Ovary (tissue), 7 donors: ENCODE measurements at regions not wholly inside any gene's neighbourhood (a gene's known extent, or its start where the extent isn't known, plus 50 kb on each side); places are given as distances from the start of the nearest gene placed in this dataset.

Source experiments
- DNase-seq, 5 donors: peaks; one replicate each; pipeline ENCODE4 v3.0.0-alpha.2; 2019 to 2020
- H3K27ac ChIP-seq, 2 donors: fragments of 200-600 bp; one replicate each; pipeline versions ENCODE4 v1.5.1 to v1.8.0; 2019 to 2022
- H3K27me3 ChIP-seq: fragments of 200-600 bp; one replicate; pipeline ENCODE4 v1.8.0; 2022
- H3K36me3 ChIP-seq: fragments of 200-600 bp; sonication (generic); one replicate; pipeline ENCODE4 v1.5.1; 2019
- H3K4me1 ChIP-seq: one replicate; pipeline ENCODE4 v1.8.1; 2013; ENCODE audit warnings: mild to moderate bottlenecking, moderate library complexity; ENCODE audit not compliant: insufficient read depth
- H3K4me3 ChIP-seq: fragments of 200-600 bp; sonication (generic); one replicate; pipeline ENCODE4 v1.5.1; 2017
- H3K9me3 ChIP-seq, 2 donors: fragments of 200-600 bp in 1 of 2; sonication (generic) in 1 of 2; one replicate each; pipeline versions ENCODE4 v1.5.1 to v1.8.1; 2013 to 2019; ENCODE audit warnings: mild to moderate bottlenecking in 1 of 2, moderate library complexity in 1 of 2
- CTCF ChIP-seq, 3 donors: fragments of 450-650 bp in 2 of 3; fragments of 200-600 bp in 1 of 3; IDR thresholded peaks; one replicate each; pipeline versions ENCODE4 v1.5.1 to v1.8.0; 2016 to 2022; ENCODE audit warnings: antibody characterized with exemption in 3 of 3, mild to moderate bottlenecking in 1 of 3
- EP300 ChIP-seq: sonication (generic); formaldehyde crosslinking; IDR thresholded peaks from one replicate; pipeline ENCODE4 v1.6.1; 2017; ENCODE audit warnings: antibody characterized with exemption
- POLR2A ChIP-seq: fragments of 450-650 bp; IDR thresholded peaks from one replicate; pipeline ENCODE4 v1.6.1; 2017; ENCODE audit warnings: antibody characterized with exemption, mild to moderate bottlenecking, moderate library complexity
- WGBS, 3 donors: extraction: QIAGEN DNeasy Blood & Tissue Kit in 1 of 3; methylation state at CpG; one replicate each; pipeline versions ENCODE4 v1.1.5 to v1.1.7; 2013 to 2017; 5-methylcytosine and 5-hydroxymethylcytosine counted together
- intact Hi-C, 4 donors: fragments of 100-400 bp; cut with DNase I; formaldehyde crosslinking; loops; one replicate each; pipeline versions ENCODE4 v1.11.0 to v1.15.1; 2022 to 2023
- donor health status: DM: no; HTN: no; CAD: no; lungs with moderate emphysema.
- donor health status: DM: no; HTN: no; CAD: no.
- donor health status: Bipolar disorder and iron deficiency.
- donor health status: DM: no; HTN: no; CAD: no.
- donor health status: DM: yes; HTN: yes; CAD: no.

GRCh38 chr4:156557920-156558319, 413.7 kb downstream of the PDGFC start:
- 90 to 100% (median 99%) methylated on average over 3 of the region's 3 CpGs for WGBS, 3 donors
- DNase-seq: no peak
- H3K4me3 ChIP-seq: no peak overlapping the region
- H3K9me3 ChIP-seq: no peaks in the 10 kb centered on the region
- H3K36me3 ChIP-seq: no peaks in the 10 kb centered on the region
- intact Hi-C loops: no loop called here
- no peaks in the 10 kb centered on the region for H3K27me3 ChIP-seq
- no peaks in the 10 kb centered on the region for H3K4me1 ChIP-seq
- no peak for TF ChIP-seq CTCF (IDR thresholded peaks at IDR 0.05)
- no peak for TF ChIP-seq POLR2A
- TF ChIP-seq EP300: no peak
- H3K27ac ChIP-seq: no peak overlapping the region

GRCh38 chr4:156556336-156556735, 415.3 kb downstream of the PDGFC start:
- no peaks in the 10 kb centered on the region for H3K36me3 ChIP-seq
- no peak overlapping the region for H3K27ac ChIP-seq
- WGBS, 3 donors: 89 to 95% (median 91%) methylated on average over 1 of the region's 1 CpG
- H3K27me3 ChIP-seq: no peaks in the 10 kb centered on the region
- no peaks in the 10 kb centered on the region for H3K4me1 ChIP-seq
- no peak overlapping the region for H3K4me3 ChIP-seq
- intact Hi-C loops: no loop called here
- TF ChIP-seq CTCF (IDR thresholded peaks at IDR 0.05) (no peak), EP300 (no peak), POLR2A (no peak)
- no peaks in the 10 kb centered on the region for H3K9me3 ChIP-seq
- no peak for DNase-seq

- TF ChIP-seq POLR2A (no peak), EP300 (no peak), CTCF (IDR thresholded peaks at IDR 0.05) (no peak)
- intact Hi-C loops: no loop called here
- H3K4me1 ChIP-seq: no peaks in the 10 kb centered on the region
- no peak overlapping the region for H3K4me3 ChIP-seq
- DNase-seq: no peak
- H3K27me3 ChIP-seq: no peaks in the 10 kb centered on the region
- H3K27ac ChIP-seq: no peak overlapping the region
- no peaks in the 10 kb centered on the region for H3K36me3 ChIP-seq
- H3K9me3 ChIP-seq: no peaks in the 10 kb centered on the region
- WGBS, 3 donors: 88 to 92% (median 90%) methylated on average over 1 of the region's 1 CpG
Observed at GRCh38 chr4:156553659-156554058, 417.9 kb downstream of the PDGFC start.

GRCh38 chr4:156547891-156548290, 423.7 kb downstream of the PDGFC start:
- DNase-seq: no peak
- TF ChIP-seq POLR2A: no peak
- TF ChIP-seq CTCF (IDR thresholded peaks at IDR 0.05): no peak
- TF ChIP-seq EP300: no peak
- H3K27ac ChIP-seq: no peak overlapping the region
- intact Hi-C loops: no loop called here
- H3K27me3 ChIP-seq: no peaks in the 10 kb centered on the region
- no peaks in the 10 kb centered on the region for H3K9me3 ChIP-seq
- no peak overlapping the region for H3K4me3 ChIP-seq
- WGBS, 3 donors: 70 to 87% (median 78%) methylated on average over 2 of the region's 2 CpGs
- H3K36me3 ChIP-seq: no peaks in the 10 kb centered on the region
- H3K4me1 ChIP-seq: no peaks in the 10 kb centered on the region

GRCh38 chr4:156547439-156547838, 424.2 kb downstream of the PDGFC start:
- no peaks in the 10 kb centered on the region for H3K4me1 ChIP-seq
- no peak for DNase-seq
- intact Hi-C loops: no loop called here
- H3K4me3 ChIP-seq: no peak overlapping the region
- H3K9me3 ChIP-seq: no peaks in the 10 kb centered on the region
- H3K36me3 ChIP-seq: no peaks in the 10 kb centered on the region
- no peaks in the 10 kb centered on the region for H3K27me3 ChIP-seq
- no peak overlapping the region for H3K27ac ChIP-seq
- TF ChIP-seq CTCF (IDR thresholded peaks at IDR 0.05) (no peak), POLR2A (no peak), EP300 (no peak)
- WGBS, 3 donors: 44 to 63% (median 58%) methylated on average over 2 of the region's 2 CpGs
